Lower lobe of right lung (tissue), 2 donors: ENCODE measurements at regions not wholly inside any gene's neighbourhood (a gene's known extent, or its start where the extent isn't known, plus 50 kb on each side); places are given as distances from the start of the nearest gene placed in this dataset.

ENCODE experiments used
- ATAC-seq, 2 donors: fragments of 200-7000 bp; cut with Tn5 transposase; one replicate each; pipeline ENCODE4 v1.9.1; 2020 to 2022; ENCODE audit warnings: mild to moderate bottlenecking in 2 of 2, moderate library complexity in 2 of 2
- DNase-seq: peaks from one replicate; pipeline ENCODE4 v3.0.0-alpha.2; 2020
- H3K27ac ChIP-seq: fragments of 200-600 bp; one replicate; pipeline ENCODE4 v1.8.0; 2022
- H3K27me3 ChIP-seq: fragments of 200-600 bp; one replicate; pipeline ENCODE4 v1.8.0; 2022; ENCODE audit warnings: low read depth
- H3K36me3 ChIP-seq: fragments of 200-600 bp; one replicate; pipeline ENCODE4 v1.8.0; 2022; ENCODE audit warnings: mild to moderate bottlenecking
- H3K4me1 ChIP-seq: fragments of 200-600 bp; one replicate; pipeline ENCODE4 v1.8.0; 2022
- H3K4me3 ChIP-seq: fragments of 200-600 bp; one replicate; pipeline ENCODE4 v1.8.0; 2022; ENCODE audit warnings: mild to moderate bottlenecking
- H3K9me3 ChIP-seq: fragments of 200-600 bp; one replicate; pipeline ENCODE4 v1.8.0; 2022
- CTCF ChIP-seq: fragments of 200-600 bp; IDR thresholded peaks from one replicate; pipeline ENCODE4 v1.8.0; 2022; ENCODE audit warnings: antibody characterized with exemption, mild to moderate bottlenecking
- intact Hi-C: fragments of 100-400 bp; cut with DNase I; formaldehyde crosslinking; loops from one replicate; pipeline ENCODE4 v1.11.0; 2022
- donor health status: DM: no; HTN: yes; CAD: no; lungs with severe emphysema.

GRCh38 chr6:134603561-134603960, 285.6 kb upstream of the SGK1 start:
- peak in 1 of 2 donors; percentile 47 for ATAC-seq
- Histone ChIP-seq H3K27ac (no peak overlapping the region), H3K36me3 (no peaks in the 10 kb centered on the region), H3K27me3 (no peaks in the 10 kb centered on the region), H3K4me3 (no peak overlapping the region), H3K4me1 (no peaks in the 10 kb centered on the region), H3K9me3 (peaks cover 8% of the 10 kb centered on the region)
- no peak for DNase-seq
- no peak for TF ChIP-seq CTCF
- intact Hi-C loops, result no loop called here

GRCh38 chr6:134602123-134602522, 284.2 kb upstream of the SGK1 start:
- intact Hi-C loops, result no loop called here
- H3K36me3 ChIP-seq, result no peaks in the 10 kb centered on the region
- H3K27me3 ChIP-seq, result no peaks in the 10 kb centered on the region
- H3K27ac ChIP-seq, result no peak overlapping the region
- ATAC-seq (no peak), DNase-seq (no peak)
- H3K4me1 ChIP-seq, result no peaks in the 10 kb centered on the region
- no peak for TF ChIP-seq CTCF
- peaks cover 8% of the 10 kb centered on the region for H3K9me3 ChIP-seq
- H3K4me3 ChIP-seq, result no peak overlapping the region

- H3K27me3 ChIP-seq, result no peaks in the 10 kb centered on the region
- TF ChIP-seq CTCF, result no peak
- intact Hi-C loops, result no loop called here
- no peaks in the 10 kb centered on the region for H3K36me3 ChIP-seq
- H3K4me3 ChIP-seq, result no peak overlapping the region
- ATAC-seq (no peak), DNase-seq (no peak)
- H3K9me3 ChIP-seq, result peaks cover 8% of the 10 kb centered on the region
- H3K27ac ChIP-seq, result no peak overlapping the region
- no peaks in the 10 kb centered on the region for H3K4me1 ChIP-seq
Observed at GRCh38 chr6:134600671-134601070, 282.8 kb upstream of the SGK1 start.

- intact Hi-C loops, result no loop called here
- no peaks in the 10 kb centered on the region for H3K36me3 ChIP-seq
- peaks cover 8% of the 10 kb centered on the region for H3K9me3 ChIP-seq
- no peak for TF ChIP-seq CTCF
- H3K4me3 ChIP-seq, result no peak overlapping the region
- no peaks in the 10 kb centered on the region for H3K4me1 ChIP-seq
- H3K27me3 ChIP-seq, result no peaks in the 10 kb centered on the region
- no peak for DNase-seq
- no peak overlapping the region for H3K27ac ChIP-seq
- peak in 1 of 2 donors; percentile 39 for ATAC-seq
Observed at GRCh38 chr6:134599079-134599478, 281.2 kb upstream of the SGK1 start.

- no peaks in the 10 kb centered on the region for H3K36me3 ChIP-seq
- intact Hi-C loops, result no loop called here
- no peak overlapping the region for H3K27ac ChIP-seq
- DNase-seq, result no peak
- H3K4me3 ChIP-seq, result no peak overlapping the region
- no peak for ATAC-seq
- TF ChIP-seq CTCF, result no peak
- H3K9me3 ChIP-seq, result peaks cover 8% of the 10 kb centered on the region
- no peaks in the 10 kb centered on the region for H3K27me3 ChIP-seq
- H3K4me1 ChIP-seq, result no peaks in the 10 kb centered on the region
Observed at GRCh38 chr6:134596191-134596590, 278.3 kb upstream of the SGK1 start.

- no peaks in the 10 kb centered on the region for H3K27me3 ChIP-seq
- no peaks in the 10 kb centered on the region for H3K4me1 ChIP-seq
- H3K9me3 ChIP-seq, result no peaks in the 10 kb centered on the region
- intact Hi-C loops, result no loop called here
- no peak for TF ChIP-seq CTCF
- H3K4me3 ChIP-seq, result no peak overlapping the region
- H3K27ac ChIP-seq, result no peak overlapping the region
- DNase-seq (no peak), ATAC-seq (no peak)
- H3K36me3 ChIP-seq, result no peaks in the 10 kb centered on the region
Observed at GRCh38 chr6:134594881-134595280, 277.0 kb upstream of the SGK1 start.
